Left lung (tissue), 4 donors: ENCODE measurements at regions not wholly inside any gene's neighbourhood (a gene's known extent, or its start where the extent isn't known, plus 50 kb on each side); places are given as distances from the start of the nearest gene placed in this dataset.

Source experiments
- ATAC-seq: fragments of 200-7000 bp; cut with Tn5 transposase; one replicate; pipeline ENCODE4 v1.9.1; 2020; ENCODE audit warnings: moderate library complexity
- DNase-seq, 4 donors: peaks; one replicate each; pipeline ENCODE4 v3.0.0-alpha.2; 2013 to 2020
- H3K27ac ChIP-seq, 2 donors: fragments of 200-600 bp; sonication (generic) in 1 of 2; one replicate each; pipeline versions ENCODE4 v1.5.0 to v1.8.0; 2020 to 2021
- H3K27me3 ChIP-seq, 2 donors: fragments of 200-600 bp; sonication (generic) in 1 of 2; one replicate each; pipeline versions ENCODE4 v1.5.0 to v1.8.0; 2020 to 2021
- H3K36me3 ChIP-seq, 2 donors: fragments of 200-600 bp; sonication (generic) in 1 of 2; one replicate each; pipeline versions ENCODE4 v1.5.0 to v1.8.0; 2020 to 2021
- H3K4me1 ChIP-seq, 2 donors: fragments of 200-600 bp; one replicate each; pipeline ENCODE4 v1.8.0; 2021
- H3K4me3 ChIP-seq, 2 donors: fragments of 200-600 bp; sonication (generic) in 1 of 2; one replicate each; pipeline versions ENCODE4 v1.5.0 to v1.8.0; 2020 to 2021; ENCODE audit warnings: mild to moderate bottlenecking in 1 of 2
- H3K9me3 ChIP-seq, 2 donors: fragments of 200-600 bp; sonication (generic) in 1 of 2; one replicate each; pipeline versions ENCODE4 v1.5.0 to v1.8.0; 2020 to 2021
- intact Hi-C, 2 donors: fragments of 100-400 bp; cut with DNase I; formaldehyde crosslinking; loops; one replicate each; pipeline versions ENCODE4 v1.11.2 to v1.14.2; 2022
- TF ChIP-seq, protein P1 (sequence below), 2 donors: fragments of 200-600 bp; sonication (generic) in 1 of 2; IDR thresholded peaks; one replicate each; pipeline versions ENCODE4 v1.5.0 to v1.8.0; 2021; ENCODE audit warnings: antibody characterized with exemption in 2 of 2
- donor health status: DM: no; HTN: yes; CAD: no.
- donor health status: DM: no; HTN: no; CAD: no.

DNA sequence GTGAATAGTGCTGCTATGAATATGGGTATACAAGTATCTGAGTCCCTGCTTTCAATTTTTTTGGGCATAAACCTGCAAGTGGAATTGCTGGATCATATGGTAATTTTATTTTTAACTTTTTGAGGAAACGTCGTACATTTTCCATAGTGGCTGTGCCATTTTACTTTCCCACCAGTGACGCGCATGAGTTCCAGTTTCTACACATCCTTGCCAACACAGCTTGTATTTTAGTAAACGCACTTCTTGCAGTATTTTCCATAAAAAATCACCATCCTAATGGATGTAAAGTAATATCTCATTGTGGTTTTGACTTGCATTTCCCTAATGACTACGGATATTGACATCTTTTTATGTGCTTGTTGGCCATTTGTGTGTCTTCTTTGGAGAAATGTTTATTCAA lies 105.0 kb downstream of the NFKBIZ start:
- intact Hi-C loops, result no loop called here
- no peak for ATAC-seq
- TF ChIP-seq, protein P1, sequence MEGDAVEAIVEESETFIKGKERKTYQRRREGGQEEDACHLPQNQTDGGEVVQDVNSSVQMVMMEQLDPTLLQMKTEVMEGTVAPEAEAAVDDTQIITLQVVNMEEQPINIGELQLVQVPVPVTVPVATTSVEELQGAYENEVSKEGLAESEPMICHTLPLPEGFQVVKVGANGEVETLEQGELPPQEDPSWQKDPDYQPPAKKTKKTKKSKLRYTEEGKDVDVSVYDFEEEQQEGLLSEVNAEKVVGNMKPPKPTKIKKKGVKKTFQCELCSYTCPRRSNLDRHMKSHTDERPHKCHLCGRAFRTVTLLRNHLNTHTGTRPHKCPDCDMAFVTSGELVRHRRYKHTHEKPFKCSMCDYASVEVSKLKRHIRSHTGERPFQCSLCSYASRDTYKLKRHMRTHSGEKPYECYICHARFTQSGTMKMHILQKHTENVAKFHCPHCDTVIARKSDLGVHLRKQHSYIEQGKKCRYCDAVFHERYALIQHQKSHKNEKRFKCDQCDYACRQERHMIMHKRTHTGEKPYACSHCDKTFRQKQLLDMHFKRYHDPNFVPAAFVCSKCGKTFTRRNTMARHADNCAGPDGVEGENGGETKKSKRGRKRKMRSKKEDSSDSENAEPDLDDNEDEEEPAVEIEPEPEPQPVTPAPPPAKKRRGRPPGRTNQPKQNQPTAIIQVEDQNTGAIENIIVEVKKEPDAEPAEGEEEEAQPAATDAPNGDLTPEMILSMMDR (IDR thresholded peaks at IDR 0.05), result no peak

DNA sequence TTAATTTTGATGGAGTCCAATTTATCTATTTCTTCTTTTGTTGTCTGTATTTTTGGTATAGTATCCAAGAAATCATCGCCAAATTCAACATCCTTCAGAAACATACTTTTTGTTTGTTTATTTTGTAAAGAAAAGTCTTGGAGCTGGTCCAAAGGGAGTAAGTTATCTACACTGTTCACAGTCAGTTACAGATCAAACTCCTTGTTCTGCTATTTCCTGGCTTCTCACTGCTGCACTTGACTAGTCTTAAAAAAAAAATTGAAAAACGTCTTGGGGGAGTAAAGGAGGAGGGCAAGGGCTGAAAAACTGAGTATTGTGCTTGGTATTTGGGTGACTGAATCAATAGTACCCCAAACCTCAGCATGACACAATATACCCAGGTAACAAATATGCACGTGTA lies 105.6 kb downstream of the NFKBIZ start:
- intact Hi-C loops, result no loop called here
- TF ChIP-seq, protein P1 (IDR thresholded peaks at IDR 0.05), result no peak
- Histone ChIP-seq H3K9me3 (no peaks in the 10 kb centered on the region), H3K4me3 (no peak overlapping the region), H3K27ac (no peak overlapping the region), H3K27me3 (no peaks in the 10 kb centered on the region), H3K36me3 (no peaks in the 10 kb centered on the region), H3K4me1 (peaks cover 0 to 5% of the 10 kb centered on the region in 2 donors)
- DNase-seq (no peak), ATAC-seq (no peak)

More for the DNA sequence above, 105.0 kb downstream of the NFKBIZ start:
- Histone ChIP-seq H3K27me3 (no peaks in the 10 kb centered on the region), H3K4me3 (no peak overlapping the region), H3K36me3 (no peaks in the 10 kb centered on the region), H3K27ac (no peak overlapping the region), H3K4me1 (peaks cover 0 to 5% of the 10 kb centered on the region in 2 donors), H3K9me3 (no peaks in the 10 kb centered on the region)
- no peak for DNase-seq

DNA sequence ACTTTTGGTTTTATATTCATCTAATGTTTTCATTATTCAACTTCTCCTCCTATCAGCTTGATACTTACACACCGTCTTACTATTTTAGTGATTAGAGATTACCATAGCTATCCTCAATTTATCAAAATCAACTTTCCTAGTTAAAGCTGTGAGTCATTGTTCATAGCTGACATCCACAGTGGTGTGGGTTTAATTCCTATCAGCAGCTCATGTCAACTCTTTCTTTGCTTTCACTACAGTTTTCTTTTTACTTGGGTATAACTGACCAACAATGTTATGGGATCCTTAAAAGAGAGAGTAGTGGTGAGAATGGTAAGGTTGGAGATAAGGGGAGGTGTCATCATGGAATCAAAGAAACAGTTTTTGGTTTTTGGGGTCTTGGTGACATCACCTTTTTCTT lies 112.7 kb downstream of the NFKBIZ start:
- no peak for ATAC-seq
- DNase-seq, result no peak
- intact Hi-C loops, result no loop called here
- Histone ChIP-seq H3K36me3 (no peaks in the 10 kb centered on the region), H3K4me3 (no peak overlapping the region), H3K27me3 (no peaks in the 10 kb centered on the region), H3K4me1 (peaks cover 0 to 11% of the 10 kb centered on the region in 2 donors), H3K9me3 (peaks cover 0 to 3% of the 10 kb centered on the region in 2 donors), H3K27ac (no peak overlapping the region)
- TF ChIP-seq, protein P1 (IDR thresholded peaks at IDR 0.05), result no peak

DNA sequence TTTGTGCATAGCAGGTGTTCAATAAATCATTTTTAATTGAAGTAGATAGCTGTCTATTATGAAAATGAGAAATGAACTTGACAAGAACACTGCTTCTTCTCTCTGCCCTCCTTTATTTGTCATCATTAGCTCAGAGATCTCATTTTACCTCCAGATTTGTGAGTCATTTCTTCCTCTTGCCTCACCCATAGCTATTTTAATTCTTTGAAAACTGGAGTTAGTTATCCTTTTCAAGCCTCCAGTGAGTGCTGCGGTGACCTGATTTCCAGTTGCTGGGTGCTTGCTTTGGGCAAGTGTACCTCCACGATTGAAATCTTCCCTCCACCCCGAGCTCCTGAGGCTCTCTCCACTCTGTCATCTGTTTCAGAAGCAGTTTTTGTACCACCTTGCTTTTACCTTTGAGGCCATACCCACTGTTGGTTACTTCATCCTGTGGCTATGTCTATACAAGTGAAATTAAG lies 114.6 kb downstream of the NFKBIZ start:
- DNase-seq (no peak), ATAC-seq (no peak)
- intact Hi-C loops, result no loop called here
- peaks cover 0 to 11% of the 10 kb centered on the region in 2 donors for H3K4me1 ChIP-seq
- peaks cover 0 to 3% of the 10 kb centered on the region in 2 donors for H3K9me3 ChIP-seq
- no peak overlapping the region for H3K27ac ChIP-seq
- H3K27me3 ChIP-seq, result no peaks in the 10 kb centered on the region
- no peak overlapping the region for H3K4me3 ChIP-seq
- H3K36me3 ChIP-seq, result no peaks in the 10 kb centered on the region
- TF ChIP-seq, protein P1 (IDR thresholded peaks at IDR 0.05), result no peak

DNA sequence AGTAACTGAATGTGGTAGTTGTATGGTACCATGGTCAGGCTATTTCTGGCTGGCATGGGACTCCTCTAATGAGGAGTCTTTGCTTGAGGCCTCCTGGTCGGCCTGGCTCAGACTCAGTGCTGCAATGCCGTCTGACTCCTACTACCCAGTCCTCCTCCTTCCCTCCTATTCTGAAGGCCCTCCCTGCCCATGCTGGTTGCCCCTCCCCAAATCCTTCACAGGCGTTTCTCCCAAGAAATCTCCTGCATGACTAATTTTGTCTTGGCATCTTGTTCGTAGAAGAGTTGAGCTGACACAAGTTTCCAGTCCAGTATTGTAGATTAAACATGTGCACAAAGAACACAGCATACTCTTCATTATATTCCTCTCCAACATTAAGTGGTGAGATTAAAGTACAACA lies 115.5 kb downstream of the NFKBIZ start:
- Histone ChIP-seq H3K9me3 (peaks cover 0 to 3% of the 10 kb centered on the region in 2 donors), H3K27me3 (no peaks in the 10 kb centered on the region), H3K27ac (no peak overlapping the region), H3K4me3 (no peak overlapping the region), H3K4me1 (peaks cover 0 to 11% of the 10 kb centered on the region in 2 donors), H3K36me3 (no peaks in the 10 kb centered on the region)
- intact Hi-C loops, result no loop called here
- no peak for DNase-seq
- TF ChIP-seq, protein P1 (IDR thresholded peaks at IDR 0.05), result no peak
- ATAC-seq, result no peak
